Mesothelial cell of epicardium (in vitro differentiated cells): ENCODE measurements at regions not wholly inside any gene's neighbourhood (a gene's known extent, or its start where the extent isn't known, plus 50 kb on each side); places are given as distances from the start of the nearest gene placed in this dataset.

Source experiments
- DNase-seq, 2 experiments: peaks; one replicate each; pipeline ENCODE4 v3.0.0; 2021; ENCODE audit warnings: low spot score in 2 of 2; ENCODE audit not compliant: unreplicated experiment in 2 of 2
- H3K27ac Mint-ChIP-seq: 2 replicates; pipeline ENCODE4 v1.8.0; 2021; ENCODE audit warnings: mixed read lengths
- H3K27me3 Mint-ChIP-seq: 2 replicates; pipeline ENCODE4 v1.8.0; 2021; ENCODE audit warnings: low read depth, mixed read lengths
- H3K36me3 Mint-ChIP-seq: 2 replicates; pipeline ENCODE4 v1.8.0; 2021; ENCODE audit warnings: mixed read lengths
- H3K4me1 Mint-ChIP-seq: 2 replicates; pipeline ENCODE4 v1.8.0; 2021; ENCODE audit warnings: mixed read lengths
- H3K4me3 Mint-ChIP-seq: 2 replicates; pipeline ENCODE4 v1.8.0; 2021; ENCODE audit warnings: mild to moderate bottlenecking, moderate library complexity, mixed read lengths
- H3K9me3 Mint-ChIP-seq: 2 replicates; pipeline ENCODE4 v1.8.0; 2021; ENCODE audit warnings: mixed read lengths
- CTCF ChIP-seq: fragments of 200-600 bp; sonication (generic); IDR thresholded peaks from one replicate; pipeline ENCODE4 v1.5.0; 2021; ENCODE audit warnings: antibody characterized with exemption; ENCODE audit not compliant: unreplicated experiment

DNA sequence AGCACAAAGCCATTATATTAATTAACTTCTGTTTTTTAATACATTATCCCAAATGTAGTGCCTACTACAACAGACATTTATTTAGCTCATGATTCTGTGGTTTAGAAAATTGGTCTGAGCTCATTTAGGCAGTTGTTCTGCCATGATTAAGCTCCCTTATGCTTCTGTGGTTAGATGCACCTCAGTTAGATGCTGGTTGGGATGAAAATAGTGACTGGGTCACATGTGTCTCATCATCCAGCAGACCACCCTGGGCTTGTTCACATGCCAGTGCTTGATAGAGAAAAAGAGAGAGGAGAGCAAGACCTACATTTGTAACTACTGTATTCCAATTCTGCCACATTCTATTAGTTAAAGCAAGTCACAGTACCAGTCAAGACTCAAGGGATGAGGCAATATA is 376.4 kb upstream of the GNPDA2 start:
- no peaks in the 10 kb centered on the region for H3K36me3 Mint-ChIP-seq
- no peak for TF ChIP-seq CTCF
- H3K9me3 Mint-ChIP-seq = peaks cover 15% of the 10 kb centered on the region
- no peak overlapping the region for H3K4me3 Mint-ChIP-seq
- peaks cover under 1% of the 10 kb centered on the region for H3K4me1 Mint-ChIP-seq
- H3K27me3 Mint-ChIP-seq = no peaks in the 10 kb centered on the region
- DNase-seq = no peak
- no peak overlapping the region for H3K27ac Mint-ChIP-seq

DNA sequence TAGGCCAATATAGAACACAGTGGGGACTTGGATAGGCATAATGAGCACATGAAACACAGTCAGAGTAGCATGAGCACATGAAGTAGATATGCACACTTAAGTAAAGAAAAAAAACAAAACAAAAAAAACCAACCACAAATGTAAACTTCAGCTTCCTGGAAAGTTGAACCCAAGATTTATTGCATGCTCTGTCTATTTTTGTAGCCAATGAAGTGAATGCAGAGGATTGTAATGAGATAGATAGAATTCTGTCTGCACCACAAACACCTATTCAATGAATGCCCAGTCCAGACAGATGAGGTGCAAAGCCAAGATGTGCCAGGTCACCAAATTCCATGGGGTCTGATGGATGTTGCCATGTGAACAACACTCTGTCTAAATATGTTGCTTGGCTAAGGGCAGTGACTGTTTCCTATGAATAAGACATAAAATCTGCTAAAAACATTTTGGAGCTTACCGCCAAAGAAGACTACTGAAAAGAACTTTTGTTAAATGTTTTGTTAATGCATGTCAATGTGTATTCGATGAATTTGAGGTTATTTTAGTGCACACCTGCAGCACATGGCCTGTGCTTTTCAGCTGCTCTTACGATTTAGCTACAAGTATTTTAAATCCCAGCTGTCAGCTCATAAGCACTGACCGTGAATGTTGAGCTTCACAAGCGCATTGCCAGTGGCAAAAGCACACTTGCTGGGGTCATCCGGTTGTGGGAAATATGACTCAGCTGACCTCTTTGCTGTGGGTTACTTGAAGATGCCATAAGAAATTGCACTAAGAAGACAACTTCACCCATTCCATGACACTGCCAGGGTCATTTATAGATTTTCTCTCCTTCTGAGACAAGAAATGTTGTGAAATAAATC is 374.8 kb upstream of the GNPDA2 start:
- Mint-ChIP-seq H3K27ac (no peak overlapping the region), H3K4me1 (peaks cover 5% of the 10 kb centered on the region), H3K9me3 (peaks cover 3% of the 10 kb centered on the region), H3K27me3 (no peaks in the 10 kb centered on the region), H3K4me3 (no peak overlapping the region), H3K36me3 (no peaks in the 10 kb centered on the region)
- TF ChIP-seq CTCF = no peak
- no peak for DNase-seq

GRCh38 chr4:45099471-45099870 is 373.1 kb upstream of the GNPDA2 start:
- peaks cover 5% of the 10 kb centered on the region for H3K4me1 Mint-ChIP-seq
- H3K27ac Mint-ChIP-seq = no peak overlapping the region
- no peaks in the 10 kb centered on the region for H3K27me3 Mint-ChIP-seq
- no peak overlapping the region for H3K4me3 Mint-ChIP-seq
- no peak for TF ChIP-seq CTCF
- H3K36me3 Mint-ChIP-seq = no peaks in the 10 kb centered on the region
- DNase-seq = no peak
- H3K9me3 Mint-ChIP-seq = peaks cover 8% of the 10 kb centered on the region

DNA sequence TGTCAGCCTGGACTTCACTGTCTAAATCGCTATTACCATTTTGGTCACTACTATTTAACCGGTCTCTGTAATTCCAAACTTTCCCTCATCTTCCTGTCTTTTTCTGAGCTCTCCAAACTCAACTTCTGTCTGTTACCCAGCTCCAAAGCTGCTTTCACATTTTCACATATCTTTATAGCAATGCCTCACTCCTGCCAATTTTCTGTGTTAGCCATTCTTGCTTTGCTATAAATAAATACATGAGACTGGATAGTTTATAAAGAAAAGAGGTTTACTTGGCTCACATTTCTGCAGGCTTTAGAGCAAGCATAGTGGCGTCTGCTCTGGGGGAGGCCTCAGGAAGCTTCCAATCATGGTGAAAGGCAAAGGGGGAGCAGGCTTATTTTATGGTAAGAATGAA is 368.3 kb upstream of the GNPDA2 start:
- Mint-ChIP-seq H3K4me1 (peaks cover 5% of the 10 kb centered on the region), H3K36me3 (no peaks in the 10 kb centered on the region), H3K27me3 (no peaks in the 10 kb centered on the region), H3K27ac (no peak overlapping the region), H3K4me3 (no peak overlapping the region), H3K9me3 (peaks cover 41% of the 10 kb centered on the region)
- DNase-seq = no peak
- TF ChIP-seq CTCF = no peak

DNA sequence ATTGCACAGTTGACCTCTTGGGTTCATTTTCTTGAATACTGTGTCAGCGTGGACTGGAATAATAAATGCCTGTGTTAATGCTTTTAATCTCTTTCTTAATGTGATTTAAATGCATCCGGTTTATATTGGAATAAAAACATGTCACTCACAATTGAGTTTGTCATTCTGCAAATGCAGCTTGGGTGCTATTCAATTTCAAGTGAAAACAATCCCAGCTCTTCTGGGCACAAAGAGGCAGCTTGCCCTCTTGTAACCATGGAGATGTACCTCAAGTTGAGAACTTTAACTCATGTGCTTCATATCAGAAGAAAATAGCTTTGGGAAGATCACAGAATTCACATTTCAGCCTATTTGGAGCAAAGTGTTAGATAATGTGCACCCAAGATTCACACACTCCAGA is 355.7 kb upstream of the GNPDA2 start:
- Mint-ChIP-seq H3K27ac (no peak overlapping the region), H3K4me3 (no peak overlapping the region), H3K9me3 (peaks cover 40% of the 10 kb centered on the region), H3K27me3 (peaks cover 2% of the 10 kb centered on the region), H3K4me1 (no peaks in the 10 kb centered on the region), H3K36me3 (no peaks in the 10 kb centered on the region)
- TF ChIP-seq CTCF = no peak
- DNase-seq = no peak
